ENCODE measurements at regions not wholly inside any gene's neighbourhood (a gene's known extent, or its start where the extent isn't known, plus 50 kb on each side); places are given as distances from the start of the nearest gene placed in this dataset.

- Mint-ChIP-seq H3K4me3 (ENCODE audit: unreplicated experiment) (no peak overlapping the region), H3K9me3 (ENCODE audit: unreplicated experiment) (no peaks in the 10 kb centered on the region), H3K4me1 (ENCODE audit: low read depth, unreplicated experiment) (no peaks in the 10 kb centered on the region), H3K27me3 (ENCODE audit: unreplicated experiment) (no peaks in the 10 kb centered on the region), H3K36me3 (ENCODE audit: unreplicated experiment) (no peaks in the 10 kb centered on the region), H3K27ac (ENCODE audit: unreplicated experiment) (no peak overlapping the region)
- no peak for DNase-seq
- TF ChIP-seq CTCF (IDR thresholded peaks at IDR 0.05; ENCODE audit: partially characterized antibody, unreplicated experiment) = no peak
These were observed 182.6 kb upstream of the CXCL12 start for GRCh38 chr10:44567471-44567870.

- no peak overlapping the region for H3K27ac Mint-ChIP-seq (ENCODE audit: unreplicated experiment)
- H3K36me3 Mint-ChIP-seq (ENCODE audit: unreplicated experiment) = no peaks in the 10 kb centered on the region
- H3K27me3 Mint-ChIP-seq (ENCODE audit: unreplicated experiment) = peaks cover 2% of the 10 kb centered on the region
- H3K4me3 Mint-ChIP-seq (ENCODE audit: unreplicated experiment) = no peak overlapping the region
- no peaks in the 10 kb centered on the region for H3K4me1 Mint-ChIP-seq (ENCODE audit: low read depth, unreplicated experiment)
- DNase-seq = no peak
- TF ChIP-seq CTCF (IDR thresholded peaks at IDR 0.05; ENCODE audit: partially characterized antibody, unreplicated experiment) = no peak
- no peaks in the 10 kb centered on the region for H3K9me3 Mint-ChIP-seq (ENCODE audit: unreplicated experiment)
These were observed 184.5 kb upstream of the CXCL12 start for GRCh38 chr10:44569193-44570091.

- H3K27ac Mint-ChIP-seq (ENCODE audit: unreplicated experiment) = no peak overlapping the region
- TF ChIP-seq CTCF (IDR thresholded peaks at IDR 0.05; ENCODE audit: partially characterized antibody, unreplicated experiment) = no peak
- H3K4me1 Mint-ChIP-seq (ENCODE audit: low read depth, unreplicated experiment) = no peaks in the 10 kb centered on the region
- H3K27me3 Mint-ChIP-seq (ENCODE audit: unreplicated experiment) = peaks cover 2% of the 10 kb centered on the region
- H3K4me3 Mint-ChIP-seq (ENCODE audit: unreplicated experiment) = no peak overlapping the region
- no peaks in the 10 kb centered on the region for H3K9me3 Mint-ChIP-seq (ENCODE audit: unreplicated experiment)
- H3K36me3 Mint-ChIP-seq (ENCODE audit: unreplicated experiment) = no peaks in the 10 kb centered on the region
- no peak for DNase-seq
These were observed 186.8 kb upstream of the CXCL12 start for GRCh38 chr10:44571701-44572100.

GRCh38 chr10:44572146-44572545 is 187.2 kb upstream of the CXCL12 start:
- TF ChIP-seq CTCF (IDR thresholded peaks at IDR 0.05; ENCODE audit: partially characterized antibody, unreplicated experiment) = no peak
- no peak overlapping the region for H3K27ac Mint-ChIP-seq (ENCODE audit: unreplicated experiment)
- no peak for DNase-seq
- H3K4me1 Mint-ChIP-seq (ENCODE audit: low read depth, unreplicated experiment) = no peaks in the 10 kb centered on the region
- H3K4me3 Mint-ChIP-seq (ENCODE audit: unreplicated experiment) = no peak overlapping the region
- peaks cover 2% of the 10 kb centered on the region for H3K27me3 Mint-ChIP-seq (ENCODE audit: unreplicated experiment)
- H3K9me3 Mint-ChIP-seq (ENCODE audit: unreplicated experiment) = no peaks in the 10 kb centered on the region
- H3K36me3 Mint-ChIP-seq (ENCODE audit: unreplicated experiment) = no peaks in the 10 kb centered on the region

GRCh38 chr10:44573821-44574220 is 188.9 kb upstream of the CXCL12 start:
- Mint-ChIP-seq H3K36me3 (ENCODE audit: unreplicated experiment) (no peaks in the 10 kb centered on the region), H3K4me1 (ENCODE audit: low read depth, unreplicated experiment) (no peaks in the 10 kb centered on the region), H3K27me3 (ENCODE audit: unreplicated experiment) (peaks cover 2% of the 10 kb centered on the region), H3K4me3 (ENCODE audit: unreplicated experiment) (no peak overlapping the region), H3K9me3 (ENCODE audit: unreplicated experiment) (no peaks in the 10 kb centered on the region), H3K27ac (ENCODE audit: unreplicated experiment) (no peak overlapping the region)
- no peak for TF ChIP-seq CTCF (IDR thresholded peaks at IDR 0.05; ENCODE audit: partially characterized antibody, unreplicated experiment)
- DNase-seq = no peak

Data from glutamatergic neuron (in vitro differentiated cells).